HCT116 (cell line): ENCODE measurements at regions not wholly inside any gene's neighbourhood (a gene's known extent, or its start where the extent isn't known, plus 50 kb on each side); places are given as distances from the start of the nearest gene placed in this dataset.

ENCODE experiments used
- ATAC-seq: fragments of 200-7000 bp; cut with Tn5 transposase; 2 replicates; pipeline ENCODE4 v1.9.1; 2020; ENCODE audit warnings: mild to moderate bottlenecking, moderate library complexity
- BruUV-seq: library from RNA; stranded (reverse); fragments of 400-500 nt; replicated peaks from 2 replicates; lab custom pipeline; 2021; lab: Mats Ljungman, UMichigan
- CTCF ChIA-PET: fragments of 300-600 bp; sonication (Branson Sonifier 250); formaldehyde crosslinking; loops from one replicate; lab custom pipeline; 2021; ENCODE audit warnings: antibody characterized with exemption; lab: Charles Lee
- POLR2A ChIA-PET: fragments of 300-600, 350-600 bp; sonication (Branson Sonifier 250); formaldehyde crosslinking; loops from one replicate; lab custom pipeline; 2021; ENCODE audit warnings: antibody characterized with exemption; lab: Charles Lee
- RAD21 ChIA-PET, 2 experiments: fragments of 300-600 bp; sonication (Branson Sonifier 250); formaldehyde crosslinking; loops; one replicate each; lab custom pipeline; 2023; ENCODE audit warnings: low total read pairs in 2 of 2; ENCODE audit not compliant: uncharacterized antibody in 2 of 2, unreplicated experiment in 2 of 2, low non-redundant PET in 1 of 2; lab: Charles Lee
- DNase-seq: peaks from one replicate; pipeline ENCODE4 v3.0.0-alpha.2; 2010; ENCODE audit warnings: low read depth, low spot score
- H2AFZ ChIP-seq: fragments of 200-600 bp; shearing (Covaris generic), sonication (generic); 2 replicates; pipeline ENCODE4 v1.6.1; 2017; ENCODE audit warnings: low read depth, mixed run types, mixed read lengths, antibody characterized with exemption, low read length; ENCODE audit not compliant: poor library complexity, severe bottlenecking
- H3K27ac ChIP-seq: 2 replicates; pipeline ENCODE4 v1.5.1; 2012; ENCODE audit warnings: low read depth, low read length
- H3K27me3 ChIP-seq: fragments of 200-600 bp; sonication (generic); 2 replicates; pipeline ENCODE4 v1.6.1; 2016; ENCODE audit warnings: mixed run types, low read length, mixed read lengths; ENCODE audit not compliant: insufficient read depth
- H3K36me3 ChIP-seq, 2 experiments: fragments of 200-500 bp in 1 of 2; fragments of 200-600 bp in 1 of 2; sonication (Bioruptor generic) in 1 of 2; sonication (generic) in 1 of 2; 2 replicates each; pipeline versions ENCODE4 v1.5.1 to v1.6.1; 2014 to 2016; ENCODE audit warnings: low read length in 2 of 2, inconsistent platforms in 1 of 2, mixed read lengths in 1 of 2, mixed run types in 1 of 2; ENCODE audit not compliant: insufficient read depth in 2 of 2, control insufficient read depth in 1 of 2
- H3K4me1 ChIP-seq, 2 experiments: fragments of 200-600 bp in 1 of 2; sonication (generic) in 1 of 2; 2 replicates each; pipeline versions ENCODE4 v1.5.1 to v1.6.1; 2012 to 2017; ENCODE audit warnings: low read length in 2 of 2, inconsistent platforms in 1 of 2, mild to moderate bottlenecking in 1 of 2, mixed read lengths in 1 of 2, mixed run types in 1 of 2, moderate library complexity in 1 of 2; ENCODE audit not compliant: insufficient read depth in 2 of 2, control insufficient read depth in 1 of 2
- H3K4me2 ChIP-seq: fragments of 200-600 bp; sonication (generic); 2 replicates; pipeline ENCODE4 v1.6.1; 2017; ENCODE audit warnings: mixed run types, low read length, mixed read lengths
- H3K4me3 ChIP-seq, 2 experiments: fragments of 200-600 bp in 1 of 2; sonication (generic) in 1 of 2; replicated peaks in 1 of 2; 2 replicates each; pipeline ENCODE4 v1.5.1; 2011 to 2016; ENCODE audit warnings: low read length in 2 of 2, control low read depth in 1 of 2, low read depth in 1 of 2, mild to moderate bottlenecking in 1 of 2, mixed read lengths in 1 of 2, mixed run types in 1 of 2
- H3K79me2 ChIP-seq: fragments of 200-600 bp; sonication (generic); 2 replicates; pipeline ENCODE4 v1.6.1; 2017; ENCODE audit warnings: mild to moderate bottlenecking, mixed run types, low read length, moderate library complexity, mixed read lengths; ENCODE audit not compliant: insufficient read depth
- H3K9ac ChIP-seq: fragments of 200-600 bp; sonication (generic); 2 replicates; pipeline ENCODE4 v1.6.1; 2016; ENCODE audit warnings: low read length, mixed read lengths
- H3K9me2 ChIP-seq: fragments of 200-600 bp; sonication (generic), shearing (Covaris generic); 2 replicates; pipeline ENCODE4 v1.6.1; 2017; ENCODE audit warnings: mixed run types, mild to moderate bottlenecking, moderate library complexity; ENCODE audit not compliant: insufficient read depth
- H3K9me3 ChIP-seq, 2 experiments: fragments of 200-500 bp in 1 of 2; fragments of 200-600 bp in 1 of 2; sonication (Bioruptor generic) in 1 of 2; sonication (generic) in 1 of 2; 2 replicates each; pipeline ENCODE4 v1.6.1; 2014 to 2017; ENCODE audit warnings: low read length in 2 of 2, mixed read lengths in 2 of 2, inconsistent platforms in 1 of 2, low read depth in 1 of 2, mild to moderate bottlenecking in 1 of 2, mixed run types in 1 of 2, moderate library complexity in 1 of 2; ENCODE audit not compliant: control insufficient read depth in 1 of 2, insufficient read depth in 1 of 2
- H4K20me1 ChIP-seq: fragments of 200-600 bp; sonication (generic), shearing (Covaris generic); 2 replicates; pipeline ENCODE4 v1.6.1; 2017; ENCODE audit warnings: mixed run types, mild to moderate bottlenecking, moderate library complexity; ENCODE audit not compliant: insufficient read depth
- CBX3 ChIP-seq: IDR thresholded peaks from 2 replicates; pipeline ENCODE4 v1.6.1; 2012; ENCODE audit warnings: low read depth
- EGR1 ChIP-seq: IDR thresholded peaks from 2 replicates; pipeline ENCODE4 v1.6.1; 2012; ENCODE audit warnings: low read depth
- EZH2 ChIP-seq: fragments of 200-600 bp; sonication (generic); IDR thresholded peaks from 2 replicates; pipeline ENCODE4 v1.6.1; 2017; ENCODE audit warnings: antibody characterized with exemption, mixed run types
- EZH2phosphoT487 ChIP-seq: fragments of 200-600 bp; IDR thresholded peaks from 2 replicates; pipeline ENCODE4 v1.6.1; 2018; ENCODE audit warnings: antibody characterized with exemption, borderline replicate concordance
- POLR2AphosphoS5 ChIP-seq: IDR thresholded peaks from 2 replicates; pipeline ENCODE4 v1.6.1; 2011; ENCODE audit warnings: mild to moderate bottlenecking, low read depth, low read length, moderate library complexity
- RAD21 ChIP-seq: IDR thresholded peaks from 2 replicates; pipeline ENCODE4 v1.6.1; 2012; ENCODE audit warnings: low read depth, mild to moderate bottlenecking
- TCF7L2 ChIP-seq: IDR thresholded peaks from 2 replicates; pipeline ENCODE4 v1.7.0; 2011; ENCODE audit warnings: borderline replicate concordance, inconsistent platforms; ENCODE audit not compliant: insufficient read depth, insufficient read length; ENCODE audit errors: extremely low read depth
- YY1 ChIP-seq: IDR thresholded peaks from 2 replicates; pipeline ENCODE4 v1.6.1; 2011; ENCODE audit warnings: low read length, low read depth, moderate library complexity, mild to moderate bottlenecking; ENCODE audit not compliant: insufficient replicate concordance; ENCODE audit errors: extremely low read depth
- ZFX ChIP-seq: fragments of 450-650 bp; IDR thresholded peaks from 2 replicates; pipeline ENCODE4 v1.6.1; 2017
- intact Hi-C: fragments of 100-400 bp; cut with micrococcal nuclease; formaldehyde crosslinking; loops from 2 replicates; pipeline ENCODE4 v1.10.0; 2022

- Histone ChIP-seq H3K27ac (no peak overlapping the region), H3K4me2 (no peak overlapping the region), H3K9ac (no peak overlapping the region), H3K36me3 (no peaks in the 10 kb centered on the region), H3K9me3 (peaks cover 0 to 7% of the 10 kb centered on the region in 2 experiments; a peak in 2 of 4 replicates), H3K9me2 (no peaks in the 10 kb centered on the region), H2AFZ (no peak overlapping the region), H3K4me1 (no peaks in the 10 kb centered on the region), H3K4me3 (no peak overlapping the region), H4K20me1 (no peaks in the 10 kb centered on the region), H3K27me3 (no peaks in the 10 kb centered on the region), H3K79me2 (no peaks in the 10 kb centered on the region)
- ChIA-PET CTCF (no interaction called here), RAD21 (no interaction called here), POLR2A (no interaction called here)
- no TSS peak for BruUV-seq
- no peak for TF ChIP-seq ZFX
- no peak for TF ChIP-seq EGR1
- TF ChIP-seq YY1, result no peak
- TF ChIP-seq POLR2AphosphoS5, result no peak
- TF ChIP-seq TCF7L2, result no peak
- no peak for TF ChIP-seq RAD21
- TF ChIP-seq EZH2phosphoT487, result no peak
- TF ChIP-seq EZH2, result no peak
- intact Hi-C loops, result no loop called here
- ATAC-seq (no peak), DNase-seq (no peak)
Measured at GRCh38 chr21:38036016-38036415, 119.8 kb upstream of the KCNJ6 start.

- Histone ChIP-seq H3K4me1 (no peaks in the 10 kb centered on the region), H3K27me3 (no peaks in the 10 kb centered on the region), H3K27ac (no peak overlapping the region), H3K9me2 (no peaks in the 10 kb centered on the region), H3K9me3 (peaks cover 0 to 6% of the 10 kb centered on the region in 2 experiments; a peak in 2 of 4 replicates), H3K4me2 (no peak overlapping the region), H3K9ac (no peak overlapping the region), H3K4me3 (no peak overlapping the region), H3K79me2 (no peaks in the 10 kb centered on the region), H4K20me1 (no peaks in the 10 kb centered on the region), H2AFZ (no peak overlapping the region), H3K36me3 (no peaks in the 10 kb centered on the region)
- ChIA-PET CTCF (no interaction called here), POLR2A (no interaction called here), RAD21 (no interaction called here)
- DNase-seq (no peak), ATAC-seq (no peak)
- intact Hi-C loops, result no loop called here
- TF ChIP-seq CBX3, result no peak
- TF ChIP-seq TCF7L2, result no peak
- no peak for TF ChIP-seq RAD21
- no peak for TF ChIP-seq POLR2AphosphoS5
- no TSS peak for BruUV-seq
Measured at GRCh38 chr21:38037416-38037815, 121.2 kb upstream of the KCNJ6 start.
